Islet of Langerhans (tissue), 1 donor: ENCODE measurements at regions not wholly inside any gene's neighbourhood (a gene's known extent, or its start where the extent isn't known, plus 50 kb on each side); places are given as distances from the start of the nearest gene placed in this dataset.
"Not testable (repeated sequence)": the region's sequence is repeated elsewhere in the genome, so short reads cannot be mapped to it uniquely, and the experiment has no call there.

Source experiments
- FAIRE-seq: peaks from one replicate; lab custom pipeline; 2011; peaks lifted over from hg19 to GRCh38; lab: Jason Lieb, UNC

GRCh38 chr13:110006304-110006703 is 219.9 kb upstream of the IRS2 start:
- FAIRE-seq, result no peak

GRCh38 chr13:110005563-110005962 is 219.2 kb upstream of the IRS2 start:
- FAIRE-seq, result no peak

- FAIRE-seq, result no peak
These were observed 218.4 kb upstream of the IRS2 start for GRCh38 chr13:110004814-110005213.

GRCh38 chr13:110001670-110002275 is 215.4 kb upstream of the IRS2 start:
- FAIRE-seq, result no peak

GRCh38 chr13:110000534-110001345 is 214.4 kb upstream of the IRS2 start:
- FAIRE-seq, result no peak

- no peak for FAIRE-seq
These were observed 213.5 kb upstream of the IRS2 start for GRCh38 chr13:109999659-110000533.

GRCh38 chr13:109998684-109999533 is 212.5 kb upstream of the IRS2 start:
- FAIRE-seq, result peak; percentile 99

GRCh38 chr13:109998037-109998436 is 211.7 kb upstream of the IRS2 start:
- no peak for FAIRE-seq

GRCh38 chr13:109997056-109997595 is 210.7 kb upstream of the IRS2 start:
- FAIRE-seq, result not testable (repeated sequence)

- no peak for FAIRE-seq
These were observed 210.1 kb upstream of the IRS2 start for GRCh38 chr13:109996404-109996960.

GRCh38 chr13:109995578-109995977 is 209.2 kb upstream of the IRS2 start:
- FAIRE-seq, result no peak

GRCh38 chr13:109990296-109990695 is 203.9 kb upstream of the IRS2 start:
- no peak for FAIRE-seq

- no peak for FAIRE-seq
These were observed 203.3 kb upstream of the IRS2 start for GRCh38 chr13:109989686-109990085.

- no peak for FAIRE-seq
These were observed 202.8 kb upstream of the IRS2 start for GRCh38 chr13:109989155-109989554.

- FAIRE-seq, result no peak
These were observed 200.5 kb upstream of the IRS2 start for GRCh38 chr13:109986851-109987250.

- no peak for FAIRE-seq
These were observed 199.6 kb upstream of the IRS2 start for GRCh38 chr13:109985871-109986450.

- no peak for FAIRE-seq
These were observed 197.1 kb upstream of the IRS2 start for GRCh38 chr13:109983447-109983846.

GRCh38 chr13:109981000-109981399 is 194.6 kb upstream of the IRS2 start:
- FAIRE-seq, result no peak

GRCh38 chr13:109979676-109980075 is 193.3 kb upstream of the IRS2 start:
- not testable (repeated sequence) for FAIRE-seq

GRCh38 chr13:109979228-109979627 is 192.8 kb upstream of the IRS2 start:
- no peak for FAIRE-seq
